ENCODE measurements at regions not wholly inside any gene's neighbourhood (a gene's known extent, or its start where the extent isn't known, plus 50 kb on each side); places are given as distances from the start of the nearest gene placed in this dataset.

DNA sequence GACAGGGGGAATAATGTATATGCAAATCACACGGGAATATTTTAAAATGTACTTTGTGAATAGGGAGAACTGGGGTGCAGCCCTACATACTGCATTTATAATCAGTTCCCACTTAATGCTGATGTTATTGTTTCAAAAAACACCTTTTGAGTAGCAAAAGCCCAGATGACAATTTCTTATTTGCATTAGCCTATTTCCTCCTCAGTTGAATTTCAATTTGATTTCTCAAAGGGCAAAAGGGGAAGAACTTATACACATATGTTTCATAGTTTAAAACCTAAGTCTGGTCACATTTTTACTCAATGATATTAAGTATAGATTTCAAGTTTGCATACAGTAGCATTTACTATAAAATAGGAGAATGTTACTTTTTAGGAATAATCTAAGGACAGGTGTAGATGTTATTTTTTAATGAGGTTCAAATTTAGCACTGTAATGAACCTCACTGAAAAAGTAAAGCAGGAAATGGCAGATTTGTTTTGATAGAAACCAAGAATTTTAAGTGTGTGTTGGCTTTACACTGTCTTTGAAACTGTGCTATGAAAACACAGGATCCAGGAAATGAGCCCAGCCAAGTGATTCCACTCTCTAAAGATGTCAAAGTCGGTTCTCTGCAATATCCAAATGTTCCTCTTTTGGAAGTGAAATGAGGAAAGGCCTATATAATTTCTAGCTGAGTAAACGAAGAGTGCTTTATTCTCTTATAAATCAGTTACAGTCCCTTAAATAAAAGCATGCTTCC, 367.4 kb downstream of the BTG1 start:
- no peak overlapping the region for H3K4me3 ChIP-seq (ENCODE audit: low read length)
- TF ChIP-seq, protein P1, sequence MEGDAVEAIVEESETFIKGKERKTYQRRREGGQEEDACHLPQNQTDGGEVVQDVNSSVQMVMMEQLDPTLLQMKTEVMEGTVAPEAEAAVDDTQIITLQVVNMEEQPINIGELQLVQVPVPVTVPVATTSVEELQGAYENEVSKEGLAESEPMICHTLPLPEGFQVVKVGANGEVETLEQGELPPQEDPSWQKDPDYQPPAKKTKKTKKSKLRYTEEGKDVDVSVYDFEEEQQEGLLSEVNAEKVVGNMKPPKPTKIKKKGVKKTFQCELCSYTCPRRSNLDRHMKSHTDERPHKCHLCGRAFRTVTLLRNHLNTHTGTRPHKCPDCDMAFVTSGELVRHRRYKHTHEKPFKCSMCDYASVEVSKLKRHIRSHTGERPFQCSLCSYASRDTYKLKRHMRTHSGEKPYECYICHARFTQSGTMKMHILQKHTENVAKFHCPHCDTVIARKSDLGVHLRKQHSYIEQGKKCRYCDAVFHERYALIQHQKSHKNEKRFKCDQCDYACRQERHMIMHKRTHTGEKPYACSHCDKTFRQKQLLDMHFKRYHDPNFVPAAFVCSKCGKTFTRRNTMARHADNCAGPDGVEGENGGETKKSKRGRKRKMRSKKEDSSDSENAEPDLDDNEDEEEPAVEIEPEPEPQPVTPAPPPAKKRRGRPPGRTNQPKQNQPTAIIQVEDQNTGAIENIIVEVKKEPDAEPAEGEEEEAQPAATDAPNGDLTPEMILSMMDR (conservative IDR thresholded peaks at IDR 0.05; ENCODE audit: low read length), result no peak
- peak; percentile 18 for DNase-seq (ENCODE audit: low read depth)

DNA sequence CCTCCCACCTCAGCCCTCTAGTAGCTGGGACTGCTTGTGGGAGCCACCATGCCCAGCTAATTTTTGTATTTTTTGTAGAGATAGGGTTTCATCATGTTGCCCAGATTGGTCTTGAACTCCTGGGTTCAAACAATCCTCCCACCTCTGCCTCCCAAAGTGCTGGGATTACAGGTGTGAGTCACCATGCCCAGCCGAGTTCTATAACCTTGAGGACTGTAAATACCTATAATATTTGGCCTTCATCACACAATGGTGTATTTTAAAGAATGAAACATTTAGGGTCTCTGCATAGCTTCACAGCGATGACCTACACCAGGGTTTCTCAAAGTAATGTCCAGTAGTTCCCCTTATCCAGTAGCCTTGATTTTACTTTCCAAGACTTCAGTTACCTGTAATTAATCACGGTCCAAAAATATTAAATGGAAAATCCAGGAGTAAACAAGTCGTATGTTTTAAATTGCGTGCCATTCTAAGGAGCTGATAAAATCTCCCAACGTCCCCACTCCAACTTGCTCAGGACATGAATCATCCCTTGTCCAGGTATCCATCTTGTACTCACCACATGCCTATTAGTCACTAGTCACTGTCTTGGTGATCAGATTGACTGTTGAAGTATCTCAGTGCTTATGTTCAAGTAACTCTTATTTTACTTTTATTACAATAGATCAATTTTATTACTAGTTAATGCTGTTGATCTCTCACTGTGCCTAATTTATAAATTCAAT, 368.2 kb downstream of the BTG1 start:
- no peak for DNase-seq (ENCODE audit: low read depth)
- no peak overlapping the region for H3K4me3 ChIP-seq (ENCODE audit: low read length)
- TF ChIP-seq, protein P1 (conservative IDR thresholded peaks at IDR 0.05; ENCODE audit: low read length), result no peak

DNA sequence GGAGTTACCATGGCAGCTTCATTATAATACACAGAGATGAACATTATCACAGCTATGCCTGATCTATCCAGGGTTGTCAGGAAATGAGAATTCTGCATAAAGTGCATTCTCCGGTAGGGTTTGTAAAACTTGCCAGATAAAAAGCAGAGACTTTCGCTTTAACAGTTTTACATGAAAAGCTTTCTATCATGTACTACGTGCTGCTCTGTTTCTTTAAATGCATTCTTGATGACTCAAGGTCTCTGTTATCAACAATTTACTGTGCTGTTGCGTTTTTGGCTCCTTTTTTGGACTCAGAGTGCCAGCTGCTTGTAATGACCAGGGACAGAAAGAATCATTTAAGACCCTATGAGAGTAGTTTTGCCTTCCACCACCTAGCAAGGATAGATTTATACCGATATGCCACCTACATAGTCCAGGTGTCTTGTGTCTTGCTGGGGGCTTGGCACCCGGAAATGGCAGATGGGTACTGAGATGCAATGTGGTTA, 371.2 kb downstream of the BTG1 start:
- peak; percentile 29 for DNase-seq (ENCODE audit: low read depth)

DNA sequence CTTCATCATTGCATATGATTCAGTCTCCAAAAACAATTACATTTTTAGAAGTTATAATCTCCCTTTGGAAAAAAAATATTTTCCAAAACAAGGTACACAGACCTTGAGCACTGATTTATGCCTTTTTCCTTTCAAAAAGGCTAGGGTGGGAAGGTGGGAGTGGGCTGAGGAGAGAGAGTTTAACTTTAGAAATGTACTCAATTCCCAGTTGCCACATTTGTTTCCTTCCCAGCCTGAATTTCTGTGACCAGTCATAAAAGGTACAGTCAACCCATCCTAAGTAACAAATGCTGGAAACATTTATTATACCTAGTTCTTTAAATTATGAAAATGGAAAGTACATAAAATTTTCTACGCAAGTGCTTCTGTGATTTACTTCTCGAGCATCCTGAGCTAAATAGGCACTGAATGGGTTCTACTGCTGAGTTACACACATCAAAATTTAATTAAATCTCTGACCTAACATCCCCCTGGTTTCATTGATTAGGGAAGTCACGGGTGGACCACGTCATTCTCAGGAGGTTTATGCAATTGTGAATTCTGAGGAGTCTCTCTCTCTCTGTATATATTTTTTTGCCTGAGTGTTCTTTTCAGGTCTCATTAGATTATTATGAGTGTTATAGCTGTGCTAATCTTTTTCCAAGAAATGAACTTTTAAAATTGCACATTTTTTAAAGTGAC, 371.8 kb downstream of the BTG1 start:
- no peak overlapping the region for H3K4me3 ChIP-seq (ENCODE audit: low read length)
- no peak for DNase-seq (ENCODE audit: low read depth)
- TF ChIP-seq, protein P1 (conservative IDR thresholded peaks at IDR 0.05; ENCODE audit: low read length), result no peak

More for the DNA sequence above, 371.2 kb downstream of the BTG1 start:
- TF ChIP-seq, protein P1 (conservative IDR thresholded peaks at IDR 0.05; ENCODE audit: low read length), result no peak
- no peak overlapping the region for H3K4me3 ChIP-seq (ENCODE audit: low read length)

DNA sequence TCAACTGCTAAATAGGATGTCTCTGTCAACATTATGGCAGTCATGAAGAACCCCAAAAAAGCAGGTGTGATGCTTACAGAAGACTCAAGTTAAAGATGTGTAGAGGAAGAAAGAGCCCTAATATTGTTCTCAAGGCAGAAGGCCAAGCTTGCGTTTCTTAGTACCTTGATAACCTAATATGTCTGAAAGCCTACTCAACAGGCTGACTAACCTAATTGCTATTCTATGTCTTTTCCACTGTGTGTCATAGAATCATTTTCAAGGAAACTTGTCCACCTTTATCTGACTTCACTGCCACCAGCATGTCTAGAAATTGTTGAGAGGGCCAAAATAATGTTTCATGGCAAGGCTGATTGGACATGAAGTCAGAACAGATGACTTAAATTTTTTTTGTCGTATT, 373.2 kb downstream of the BTG1 start:
- no peak for DNase-seq (ENCODE audit: low read depth)
- H3K4me3 ChIP-seq (ENCODE audit: low read length), result no peak overlapping the region
- TF ChIP-seq, protein P1 (conservative IDR thresholded peaks at IDR 0.05; ENCODE audit: low read length), result no peak

DNA sequence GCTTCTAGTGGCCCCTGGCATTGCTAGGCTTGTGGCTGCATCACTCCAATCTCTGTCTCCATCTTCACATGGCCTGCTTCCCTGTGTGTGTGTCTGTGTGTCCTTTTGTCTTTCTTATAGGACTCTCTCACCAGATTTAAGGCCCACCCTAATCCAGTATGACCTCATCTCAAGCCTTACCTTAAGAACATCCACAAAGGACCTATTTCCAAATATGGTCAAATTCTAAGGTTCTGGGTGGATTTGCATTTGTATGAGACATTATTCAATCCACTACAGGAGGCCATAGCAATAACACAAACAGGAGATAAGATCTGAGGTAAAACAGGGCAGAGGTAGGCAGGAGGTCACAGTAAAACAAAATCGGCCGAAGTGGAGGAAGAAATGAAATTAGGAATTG, 375.9 kb downstream of the BTG1 start:
- no peak overlapping the region for H3K4me3 ChIP-seq (ENCODE audit: low read length)
- TF ChIP-seq, protein P1 (conservative IDR thresholded peaks at IDR 0.05; ENCODE audit: low read length), result no peak
- no peak for DNase-seq (ENCODE audit: low read depth)

Data from AG10803 (cell line).